WTC11 (cell line): ENCODE measurements at regions not wholly inside any gene's neighbourhood (a gene's known extent, or its start where the extent isn't known, plus 50 kb on each side); places are given as distances from the start of the nearest gene placed in this dataset.

Experiments
- ATAC-seq: fragments of 200-7000 bp; cut with Tn5 transposase; 2 replicates; pipeline ENCODE4 v1.10.0; 2021; ENCODE audit warnings: mild to moderate bottlenecking, moderate library complexity
- CTCF ChIA-PET: fragments of 300-600 bp; sonication (Branson Sonifier 250); formaldehyde crosslinking; loops from one replicate; lab custom pipeline; 2021; ENCODE audit warnings: antibody characterized with exemption; lab: Charles Lee
- POLR2A ChIA-PET: fragments of 350-600 bp; sonication (Branson Sonifier 250); formaldehyde crosslinking; loops from one replicate; lab custom pipeline; 2021; ENCODE audit warnings: antibody characterized with exemption; lab: Charles Lee
- DNase-seq: peaks from one replicate; pipeline ENCODE4 v3.0.0; 2021; ENCODE audit warnings: low spot score
- H3K27ac Mint-ChIP-seq: 2 replicates; pipeline ENCODE4 v1.8.0; 2021; ENCODE audit warnings: mixed read lengths
- H3K27me3 Mint-ChIP-seq: 2 replicates; pipeline ENCODE4 v1.8.0; 2021; ENCODE audit warnings: low read depth, mild to moderate bottlenecking, moderate library complexity, mixed read lengths
- H3K36me3 Mint-ChIP-seq: 2 replicates; pipeline ENCODE4 v1.8.0; 2021; ENCODE audit warnings: mixed read lengths
- H3K4me1 Mint-ChIP-seq: 2 replicates; pipeline ENCODE4 v1.8.0; 2022; ENCODE audit warnings: mixed read lengths
- H3K4me3 Mint-ChIP-seq: 2 replicates; pipeline ENCODE4 v1.8.0; 2021; ENCODE audit warnings: mild to moderate bottlenecking, moderate library complexity, mixed read lengths
- H3K9me3 Mint-ChIP-seq: 2 replicates; pipeline ENCODE4 v1.8.0; 2021; ENCODE audit warnings: mixed read lengths
- ARID4B ChIP-seq: sonication (generic); formaldehyde crosslinking; IDR thresholded peaks from 2 replicates; pipeline ENCODE4 v1.8.0; 2023; ENCODE audit warnings: missing genetic modification reagents, mild to moderate bottlenecking, borderline replicate concordance
- CBFB ChIP-seq: sonication (generic); formaldehyde crosslinking; IDR thresholded peaks from 2 replicates; pipeline ENCODE4 v1.8.1; 2022; ENCODE audit warnings: mild to moderate bottlenecking, low read depth, missing genetic modification reagents
- EMX1 ChIP-seq: fragments of 250-450 bp; sonication (Bioruptor Pico); IDR thresholded peaks from 2 replicates; pipeline ENCODE4 v1.8.0; 2021; ENCODE audit warnings: mild to moderate bottlenecking
- FOXK1 ChIP-seq: sonication (generic); formaldehyde crosslinking; IDR thresholded peaks from 2 replicates; pipeline ENCODE4 v1.8.0; 2022; ENCODE audit warnings: mild to moderate bottlenecking, moderate library complexity, missing genetic modification reagents
- SMAD3 ChIP-seq: sonication (generic); formaldehyde crosslinking; IDR thresholded peaks from 2 replicates; pipeline ENCODE4 v1.8.0; 2022; ENCODE audit warnings: missing genetic modification reagents, mild to moderate bottlenecking, borderline replicate concordance
- SOX15 ChIP-seq: fragments of 250-450 bp; sonication (Bioruptor Pico); IDR thresholded peaks from 2 replicates; pipeline ENCODE4 v1.9.0; 2021; ENCODE audit warnings: mild to moderate bottlenecking
- STAT6 ChIP-seq: sonication (generic); formaldehyde crosslinking; conservative IDR thresholded peaks from 2 replicates; pipeline ENCODE4 v1.8.1; 2023; ENCODE audit warnings: mild to moderate bottlenecking, low read depth, missing genetic modification reagents, moderate library complexity
- ZBTB43 ChIP-seq: sonication (generic); formaldehyde crosslinking; IDR thresholded peaks from 2 replicates; pipeline ENCODE4 v1.8.1; 2023; ENCODE audit warnings: mild to moderate bottlenecking, missing genetic modification reagents
- ZNF396 ChIP-seq: fragments of 250-450 bp; sonication (Bioruptor Pico); IDR thresholded peaks from 2 replicates; pipeline ENCODE4 v1.8.0; 2021; ENCODE audit warnings: mild to moderate bottlenecking, moderate library complexity, borderline replicate concordance
- ZNF512 ChIP-seq: sonication (generic); formaldehyde crosslinking; IDR thresholded peaks from 2 replicates; pipeline ENCODE4 v1.8.1; 2022; ENCODE audit warnings: missing genetic modification reagents, borderline replicate concordance
- TF ChIP-seq, protein P1 (sequence below): sonication (generic); formaldehyde crosslinking; IDR thresholded peaks from 2 replicates; pipeline ENCODE4 v1.8.0; 2022; ENCODE audit warnings: missing genetic modification reagents
- TF ChIP-seq, protein P2 (sequence below): fragments of 250-450 bp; sonication (Bioruptor Pico); IDR thresholded peaks from 2 replicates; pipeline ENCODE4 v1.8.0; 2021; ENCODE audit warnings: mild to moderate bottlenecking

DNA sequence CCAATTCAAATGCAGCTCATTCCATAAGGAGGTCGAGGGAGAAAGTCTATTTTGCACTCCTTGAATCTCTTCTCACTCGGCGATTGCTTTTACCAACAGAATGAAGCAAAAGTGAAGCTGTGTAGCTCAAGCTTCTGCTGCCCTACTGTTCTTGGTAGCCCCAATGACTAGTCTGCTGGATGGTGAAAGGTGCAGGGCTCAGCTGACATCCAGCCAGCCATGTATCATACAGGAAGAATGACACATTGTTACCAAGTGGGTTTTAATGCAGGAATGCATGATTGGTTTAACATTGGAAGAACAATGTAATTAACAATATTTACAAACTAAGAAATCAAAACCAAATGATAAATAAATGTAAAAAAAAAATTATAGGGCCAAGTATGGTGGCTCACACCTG is 286.2 kb upstream of the HSFY2 start (continued):
- TF ChIP-seq, protein P1, sequence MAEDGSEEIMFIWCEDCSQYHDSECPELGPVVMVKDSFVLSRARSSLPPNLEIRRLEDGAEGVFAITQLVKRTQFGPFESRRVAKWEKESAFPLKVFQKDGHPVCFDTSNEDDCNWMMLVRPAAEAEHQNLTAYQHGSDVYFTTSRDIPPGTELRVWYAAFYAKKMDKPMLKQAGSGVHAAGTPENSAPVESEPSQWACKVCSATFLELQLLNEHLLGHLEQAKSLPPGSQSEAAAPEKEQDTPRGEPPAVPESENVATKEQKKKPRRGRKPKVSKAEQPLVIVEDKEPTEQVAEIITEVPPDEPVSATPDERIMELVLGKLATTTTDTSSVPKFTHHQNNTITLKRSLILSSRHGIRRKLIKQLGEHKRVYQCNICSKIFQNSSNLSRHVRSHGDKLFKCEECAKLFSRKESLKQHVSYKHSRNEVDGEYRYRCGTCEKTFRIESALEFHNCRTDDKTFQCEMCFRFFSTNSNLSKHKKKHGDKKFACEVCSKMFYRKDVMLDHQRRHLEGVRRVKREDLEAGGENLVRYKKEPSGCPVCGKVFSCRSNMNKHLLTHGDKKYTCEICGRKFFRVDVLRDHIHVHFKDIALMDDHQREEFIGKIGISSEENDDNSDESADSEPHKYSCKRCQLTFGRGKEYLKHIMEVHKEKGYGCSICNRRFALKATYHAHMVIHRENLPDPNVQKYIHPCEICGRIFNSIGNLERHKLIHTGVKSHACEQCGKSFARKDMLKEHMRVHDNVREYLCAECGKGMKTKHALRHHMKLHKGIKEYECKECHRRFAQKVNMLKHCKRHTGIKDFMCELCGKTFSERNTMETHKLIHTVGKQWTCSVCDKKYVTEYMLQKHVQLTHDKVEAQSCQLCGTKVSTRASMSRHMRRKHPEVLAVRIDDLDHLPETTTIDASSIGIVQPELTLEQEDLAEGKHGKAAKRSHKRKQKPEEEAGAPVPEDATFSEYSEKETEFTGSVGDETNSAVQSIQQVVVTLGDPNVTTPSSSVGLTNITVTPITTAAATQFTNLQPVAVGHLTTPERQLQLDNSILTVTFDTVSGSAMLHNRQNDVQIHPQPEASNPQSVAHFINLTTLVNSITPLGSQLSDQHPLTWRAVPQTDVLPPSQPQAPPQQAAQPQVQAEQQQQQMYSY (CRISPR knock-in tag): no peak
- TF ChIP-seq ARID4B (CRISPR knock-in tag): no peak

GRCh38 chrY:19058831-19059370 is 285.4 kb upstream of the HSFY2 start:
- no peak for DNase-seq
- ATAC-seq: no peak
- Mint-ChIP-seq H3K36me3 (no peaks in the 10 kb centered on the region), H3K27ac (no peak overlapping the region), H3K4me1 (peaks cover 32% of the 10 kb centered on the region), H3K4me3 (no peak overlapping the region), H3K27me3 (no peaks in the 10 kb centered on the region), H3K9me3 (no peaks in the 10 kb centered on the region)
- CTCF ChIA-PET: no interaction called here
- TF ChIP-seq, protein P2, sequence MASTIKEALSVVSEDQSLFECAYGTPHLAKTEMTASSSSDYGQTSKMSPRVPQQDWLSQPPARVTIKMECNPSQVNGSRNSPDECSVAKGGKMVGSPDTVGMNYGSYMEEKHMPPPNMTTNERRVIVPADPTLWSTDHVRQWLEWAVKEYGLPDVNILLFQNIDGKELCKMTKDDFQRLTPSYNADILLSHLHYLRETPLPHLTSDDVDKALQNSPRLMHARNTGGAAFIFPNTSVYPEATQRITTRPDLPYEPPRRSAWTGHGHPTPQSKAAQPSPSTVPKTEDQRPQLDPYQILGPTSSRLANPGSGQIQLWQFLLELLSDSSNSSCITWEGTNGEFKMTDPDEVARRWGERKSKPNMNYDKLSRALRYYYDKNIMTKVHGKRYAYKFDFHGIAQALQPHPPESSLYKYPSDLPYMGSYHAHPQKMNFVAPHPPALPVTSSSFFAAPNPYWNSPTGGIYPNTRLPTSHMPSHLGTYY: no peak
- TF ChIP-seq SMAD3 (no peak), CBFB (CRISPR knock-in tag) (no peak), ZBTB43 (CRISPR knock-in tag) (no peak), SOX15 (CRISPR knock-in tag) (no peak), ZNF512 (CRISPR knock-in tag) (no peak)
- POLR2A ChIA-PET: no interaction called here

- CTCF ChIA-PET: no interaction called here
- Mint-ChIP-seq H3K36me3 (no peaks in the 10 kb centered on the region), H3K4me3 (no peak overlapping the region), H3K27ac (no peak overlapping the region), H3K9me3 (no peaks in the 10 kb centered on the region), H3K4me1 (peaks cover 34% of the 10 kb centered on the region), H3K27me3 (no peaks in the 10 kb centered on the region)
- no peak for ATAC-seq
- DNase-seq: no peak
- POLR2A ChIA-PET: no interaction called here
- TF ChIP-seq FOXK1 (no peak), EMX1 (CRISPR knock-in tag) (no peak), STAT6 (CRISPR knock-in tag) (no peak), ZNF396 (CRISPR knock-in tag) (no peak)
- TF ChIP-seq, protein P2: no peak
These were observed 282.6 kb upstream of the HSFY2 start for GRCh38 chrY:19056138-19056469.
